Peyer's patch (tissue), 4 donors: ENCODE measurements at regions not wholly inside any gene's neighbourhood (a gene's known extent, or its start where the extent isn't known, plus 50 kb on each side); places are given as distances from the start of the nearest gene placed in this dataset.

Experiments used
- DNase-seq, 3 donors: peaks; one replicate each; pipeline ENCODE4 v3.0.0-alpha.2; 2017 to 2019
- H3K27ac ChIP-seq, 4 donors: fragments of 200-600 bp; sonication (generic); one replicate each; pipeline ENCODE4 v1.5.1; 2016 to 2019
- H3K27me3 ChIP-seq, 2 donors: fragments of 200-600 bp; sonication (generic); one replicate each; pipeline ENCODE4 v1.5.1; 2019
- H3K36me3 ChIP-seq, 3 donors: fragments of 200-600 bp; sonication (generic); one replicate each; pipeline ENCODE4 v1.5.1; 2016 to 2019
- H3K4me1 ChIP-seq, 4 donors: fragments of 200-600 bp; sonication (generic); one replicate each; pipeline ENCODE4 v1.5.1; 2016 to 2019
- H3K4me3 ChIP-seq, 4 donors: fragments of 200-600 bp; sonication (generic); 1 replicate in 3 of 4; 2 replicates in 1 of 4; pipeline ENCODE4 v1.5.1; 2016 to 2019; ENCODE audit warnings: mild to moderate bottlenecking in 1 of 4
- H3K9me3 ChIP-seq, 4 donors: fragments of 200-600 bp; sonication (generic); one replicate each; pipeline ENCODE4 v1.5.1; 2016 to 2019; ENCODE audit warnings: mild to moderate bottlenecking in 1 of 4
- CTCF ChIP-seq, 6 experiments: fragments of 450-650 bp in 4 of 6; fragments of 200-600 bp in 2 of 6; sonication (generic) in 1 of 6; IDR thresholded peaks; one replicate each; pipeline ENCODE4 v1.5.1; 2017 to 2019; ENCODE audit warnings: antibody characterized with exemption in 6 of 6, mild to moderate bottlenecking in 3 of 6, moderate library complexity in 1 of 6
- POLR2A ChIP-seq, 2 donors: fragments of 450-650 bp; IDR thresholded peaks; one replicate each; pipeline ENCODE4 v1.5.1; 2017; ENCODE audit warnings: antibody characterized with exemption in 2 of 2, mild to moderate bottlenecking in 2 of 2, moderate library complexity in 2 of 2

DNA sequence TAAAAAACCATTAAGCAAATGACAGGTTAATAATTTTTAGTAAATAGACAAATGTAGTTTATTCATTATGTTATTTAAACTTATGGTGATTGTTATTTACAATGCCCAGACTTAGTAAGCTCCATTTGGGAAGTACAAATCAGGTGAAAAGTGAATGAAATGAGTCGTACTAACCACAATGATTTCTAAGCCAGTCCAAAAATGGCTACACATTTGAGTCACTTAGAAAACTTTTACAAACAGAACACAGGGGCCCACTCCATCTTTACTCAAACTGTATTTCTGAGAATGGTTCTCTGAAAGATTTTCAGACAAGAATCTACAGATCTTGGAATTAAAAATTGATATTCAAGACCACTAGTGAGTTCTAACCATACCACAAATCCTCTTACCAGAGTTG lies 653.3 kb upstream of the MIS18BP1 start:
- DNase-seq, result no peak

DNA sequence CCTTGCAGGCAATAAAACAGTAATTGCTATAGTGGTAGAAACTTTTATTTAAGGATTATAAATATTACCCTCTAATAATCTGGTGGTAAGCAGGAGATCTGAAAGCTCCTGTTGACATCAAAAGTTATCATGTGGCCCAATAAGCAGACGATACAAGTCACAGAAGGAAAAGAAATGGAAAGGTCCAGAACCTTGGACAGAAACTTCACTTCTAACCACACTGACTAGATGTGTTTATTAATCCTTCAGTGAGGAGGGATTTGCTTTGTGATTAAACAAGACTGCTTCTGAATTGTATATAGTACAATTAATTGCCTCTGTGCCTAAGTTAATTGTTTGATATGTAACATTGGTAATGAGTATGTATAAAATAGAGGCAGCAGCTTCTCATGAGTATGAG lies 652.7 kb upstream of the MIS18BP1 start:
- DNase-seq, result no peak
- Histone ChIP-seq H3K36me3 (no peaks in the 10 kb centered on the region), H3K4me1 (no peaks in the 10 kb centered on the region), H3K27ac (no peak overlapping the region), H3K9me3 (no peaks in the 10 kb centered on the region), H3K27me3 (no peaks in the 10 kb centered on the region), H3K4me3 (no peak overlapping the region)
- no peak for TF ChIP-seq CTCF (IDR thresholded peaks at IDR 0.05)
- no peak for TF ChIP-seq POLR2A (IDR thresholded peaks at IDR 0.05)

More for the DNA sequence above, 653.3 kb upstream of the MIS18BP1 start:
- H3K4me3 ChIP-seq, result no peak overlapping the region
- H3K9me3 ChIP-seq, result no peaks in the 10 kb centered on the region
- no peaks in the 10 kb centered on the region for H3K27me3 ChIP-seq
- H3K36me3 ChIP-seq, result no peaks in the 10 kb centered on the region
- H3K27ac ChIP-seq, result no peak overlapping the region
- no peak for TF ChIP-seq CTCF (IDR thresholded peaks at IDR 0.05)
- no peak for TF ChIP-seq POLR2A (IDR thresholded peaks at IDR 0.05)
- no peaks in the 10 kb centered on the region for H3K4me1 ChIP-seq

- no peak overlapping the region for H3K4me3 ChIP-seq
- no peak for DNase-seq
- no peaks in the 10 kb centered on the region for H3K9me3 ChIP-seq
- H3K27me3 ChIP-seq, result no peaks in the 10 kb centered on the region
- TF ChIP-seq POLR2A (IDR thresholded peaks at IDR 0.05) (no peak), CTCF (IDR thresholded peaks at IDR 0.05) (no peak)
- H3K36me3 ChIP-seq, result no peaks in the 10 kb centered on the region
- no peaks in the 10 kb centered on the region for H3K4me1 ChIP-seq
- H3K27ac ChIP-seq, result no peak overlapping the region
These were observed 651.3 kb upstream of the MIS18BP1 start for GRCh38 chr14:45904314-45904713.

- no peaks in the 10 kb centered on the region for H3K27me3 ChIP-seq
- no peak for DNase-seq
- H3K9me3 ChIP-seq, result no peaks in the 10 kb centered on the region
- no peak overlapping the region for H3K4me3 ChIP-seq
- no peaks in the 10 kb centered on the region for H3K36me3 ChIP-seq
- no peak for TF ChIP-seq CTCF (IDR thresholded peaks at IDR 0.05)
- no peak overlapping the region for H3K27ac ChIP-seq
- no peaks in the 10 kb centered on the region for H3K4me1 ChIP-seq
These were observed 649.2 kb upstream of the MIS18BP1 start for GRCh38 chr14:45902241-45902640.

GRCh38 chr14:45897439-45897838 lies 644.4 kb upstream of the MIS18BP1 start:
- Histone ChIP-seq H3K27ac (no peak overlapping the region), H3K27me3 (no peaks in the 10 kb centered on the region), H3K4me1 (no peaks in the 10 kb centered on the region), H3K4me3 (no peak overlapping the region), H3K36me3 (no peaks in the 10 kb centered on the region), H3K9me3 (no peaks in the 10 kb centered on the region)
- no peak for TF ChIP-seq CTCF (IDR thresholded peaks at IDR 0.05)
- TF ChIP-seq POLR2A (IDR thresholded peaks at IDR 0.05), result no peak
- no peak for DNase-seq

- DNase-seq, result no peak
- Histone ChIP-seq H3K27ac (peak overlapping the region in 1 of 4 donors; percentile 25), H3K9me3 (no peaks in the 10 kb centered on the region), H3K36me3 (no peaks in the 10 kb centered on the region), H3K27me3 (no peaks in the 10 kb centered on the region), H3K4me1 (no peaks in the 10 kb centered on the region), H3K4me3 (no peak overlapping the region)
- TF ChIP-seq CTCF (IDR thresholded peaks at IDR 0.05) (no peak), POLR2A (IDR thresholded peaks at IDR 0.05) (no peak)
These were observed 640.1 kb upstream of the MIS18BP1 start for GRCh38 chr14:45893127-45893526.
